ENCODE measurements at regions not wholly inside any gene's neighbourhood (a gene's known extent, or its start where the extent isn't known, plus 50 kb on each side); places are given as distances from the start of the nearest gene placed in this dataset.

- no peak overlapping the region for H3K9ac ChIP-seq (ENCODE audit: low read depth, low read length)
- no peak overlapping the region for H3K4me2 ChIP-seq (ENCODE audit: low read depth, low read length)
- no peak overlapping the region for H4K5ac ChIP-seq (ENCODE audit: low read depth, low read length)
- H2BK120ac ChIP-seq (ENCODE audit: low read depth, low read length): no peak overlapping the region
- no peak overlapping the region for H3K4me3 ChIP-seq (ENCODE audit: insufficient read depth, low read depth, low read length)
- dilution Hi-C loops (cut with HindIII; ENCODE audit: low sequenced_read_pairs, unreplicated experiment) (no loop called here), in situ Hi-C loops (cut with MboI; ENCODE audit: low sequenced_read_pairs) (no loop called here), intact Hi-C loops (cut with micrococcal nuclease) (no loop called here)
- TF ChIP-seq SMC3 (IDR thresholded peaks at IDR 0.05; ENCODE audit: low read depth, low read length) (no peak), RFX5 (IDR thresholded peaks at IDR 0.05; ENCODE audit: low read depth, low read length) (no peak), BHLHE40 (IDR thresholded peaks at IDR 0.05; ENCODE audit: low read depth, low read length) (no peak), RCOR1 (IDR thresholded peaks at IDR 0.05; ENCODE audit: insufficient replicate concordance, low read length) (no peak), FOS (IDR thresholded peaks at IDR 0.05; ENCODE audit: low read depth, low read length) (no peak), MAZ (IDR thresholded peaks at IDR 0.05; ENCODE audit: borderline replicate concordance, low read depth, low read length) (no peak), CHD1 (IDR thresholded peaks at IDR 0.05; ENCODE audit: low read depth, low read length) (no peak), MXI1 (IDR thresholded peaks at IDR 0.05; ENCODE audit: borderline replicate concordance, low read depth, low read length) (no peak), ELK1 (IDR thresholded peaks at IDR 0.05; ENCODE audit: borderline replicate concordance, low read depth, low read length) (no peak), MAFK (IDR thresholded peaks at IDR 0.05; ENCODE audit: low read depth, low read length) (no peak), CEBPB (IDR thresholded peaks at IDR 0.05; ENCODE audit: low read depth, low read length) (no peak), POLR2A (IDR thresholded peaks at IDR 0.05; ENCODE audit: low read depth, low read length) (no peak), RAD21 (IDR thresholded peaks at IDR 0.05; ENCODE audit: low read length) (no peak), NFE2L2 (IDR thresholded peaks at IDR 0.05; ENCODE audit: low read depth, low read length) (no peak)
- TF ChIP-seq, protein P1, sequence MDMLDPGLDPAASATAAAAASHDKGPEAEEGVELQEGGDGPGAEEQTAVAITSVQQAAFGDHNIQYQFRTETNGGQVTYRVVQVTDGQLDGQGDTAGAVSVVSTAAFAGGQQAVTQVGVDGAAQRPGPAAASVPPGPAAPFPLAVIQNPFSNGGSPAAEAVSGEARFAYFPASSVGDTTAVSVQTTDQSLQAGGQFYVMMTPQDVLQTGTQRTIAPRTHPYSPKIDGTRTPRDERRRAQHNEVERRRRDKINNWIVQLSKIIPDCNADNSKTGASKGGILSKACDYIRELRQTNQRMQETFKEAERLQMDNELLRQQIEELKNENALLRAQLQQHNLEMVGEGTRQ (IDR thresholded peaks at IDR 0.05; ENCODE audit: low read depth, low read length): no peak
- TF ChIP-seq, protein P2, sequence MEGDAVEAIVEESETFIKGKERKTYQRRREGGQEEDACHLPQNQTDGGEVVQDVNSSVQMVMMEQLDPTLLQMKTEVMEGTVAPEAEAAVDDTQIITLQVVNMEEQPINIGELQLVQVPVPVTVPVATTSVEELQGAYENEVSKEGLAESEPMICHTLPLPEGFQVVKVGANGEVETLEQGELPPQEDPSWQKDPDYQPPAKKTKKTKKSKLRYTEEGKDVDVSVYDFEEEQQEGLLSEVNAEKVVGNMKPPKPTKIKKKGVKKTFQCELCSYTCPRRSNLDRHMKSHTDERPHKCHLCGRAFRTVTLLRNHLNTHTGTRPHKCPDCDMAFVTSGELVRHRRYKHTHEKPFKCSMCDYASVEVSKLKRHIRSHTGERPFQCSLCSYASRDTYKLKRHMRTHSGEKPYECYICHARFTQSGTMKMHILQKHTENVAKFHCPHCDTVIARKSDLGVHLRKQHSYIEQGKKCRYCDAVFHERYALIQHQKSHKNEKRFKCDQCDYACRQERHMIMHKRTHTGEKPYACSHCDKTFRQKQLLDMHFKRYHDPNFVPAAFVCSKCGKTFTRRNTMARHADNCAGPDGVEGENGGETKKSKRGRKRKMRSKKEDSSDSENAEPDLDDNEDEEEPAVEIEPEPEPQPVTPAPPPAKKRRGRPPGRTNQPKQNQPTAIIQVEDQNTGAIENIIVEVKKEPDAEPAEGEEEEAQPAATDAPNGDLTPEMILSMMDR (conservative IDR thresholded peaks at IDR 0.05; ENCODE audit: low read depth, low read length): no peak
- no peak overlapping the region for H2AFZ ChIP-seq (replicated peaks; ENCODE audit: low read length, poor library complexity)
- DNase-seq: no peak
- no peak overlapping the region for H4K8ac ChIP-seq (ENCODE audit: low read depth in 2 of 2, low read length in 2 of 2)
- no peak overlapping the region for H3K4ac ChIP-seq (ENCODE audit: low read depth, low read length)
- WGBS, 2 experiments (ENCODE audit: extremely low coverage in 2 of 2, insufficient read length in 1 of 2): no CpG with 5 or more reads among the region's 1 CpG
- no peak overlapping the region for H2BK5ac ChIP-seq (ENCODE audit: low read depth, low read length, poor library complexity, severe bottlenecking)
- no peak overlapping the region for H2BK20ac ChIP-seq (ENCODE audit: low read depth, low read length)
- H3K18ac ChIP-seq (ENCODE audit: low read depth, low read length): no peak overlapping the region
- H4K91ac ChIP-seq (ENCODE audit: insufficient read depth, low read depth, low read length): no peak overlapping the region
- no peak overlapping the region for H3K56ac ChIP-seq (ENCODE audit: extremely low read depth, insufficient read depth, low read length)
- ChIA-PET POLR2A (ENCODE audit: unreplicated experiment) (no interaction called here), CTCF (no interaction called here)
- BruUV-seq (replicated peaks): no TSS peak
- H3K4me1 ChIP-seq (ENCODE audit: control insufficient read depth, insufficient read depth, low read length): no peaks in the 10 kb centered on the region
- no peak overlapping the region for H2BK15ac ChIP-seq (ENCODE audit: low read depth, low read length)
- no peaks in the 10 kb centered on the region for H3K27me3 ChIP-seq (ENCODE audit: control insufficient read depth, insufficient read depth, low read length)
- H3K27ac ChIP-seq (ENCODE audit: insufficient read depth, low read length): no peak overlapping the region
- H2AK5ac ChIP-seq (ENCODE audit: low read depth, low read length): no peak overlapping the region
- no peaks in the 10 kb centered on the region for H3K36me3 ChIP-seq (ENCODE audit: control insufficient read depth, insufficient read depth, low read length)
- no peak overlapping the region for H3K14ac ChIP-seq (replicated peaks; ENCODE audit: low read depth, low read length)
- no peak overlapping the region for H2AK9ac ChIP-seq (replicated peaks; ENCODE audit: low read depth, low read length, poor library complexity)
- H3K79me1 ChIP-seq (ENCODE audit: low read depth in 1 of 2, low read length in 2 of 2): no peaks in the 10 kb centered on the region
- no peaks in the 10 kb centered on the region for H4K20me1 ChIP-seq (ENCODE audit: insufficient read depth, low read length)
- no peak overlapping the region for H3K23ac ChIP-seq (ENCODE audit: low read depth, low read length)
- no peak for ATAC-seq (ENCODE audit: low read depth)
- no peaks in the 10 kb centered on the region for H3K9me1 ChIP-seq (ENCODE audit: insufficient read depth, low read length)
- H3K9me3 ChIP-seq (ENCODE audit: control insufficient read depth, insufficient read depth, low read length): peaks cover 6% of the 10 kb centered on the region; the same call in 1 of the 2 replicates
These were observed 363.0 kb downstream of the CDH10 start for GRCh38 chr5:24281818-24282217.

Measured in IMR-90 (cell line).